GM18873 (cell line): ENCODE measurements at regions not wholly inside any gene's neighbourhood (a gene's known extent, or its start where the extent isn't known, plus 50 kb on each side); places are given as distances from the start of the nearest gene placed in this dataset.

Experiments
- ATAC-seq: cut with Tn5 transposase; IDR thresholded peaks from one replicate; pipeline ENCODE4 v1.9.1; 2021; ENCODE audit warnings: mild to moderate bottlenecking, moderate library complexity, moderate number of reproducible peaks; ENCODE audit not compliant: unreplicated experiment, low FRiP score

DNA sequence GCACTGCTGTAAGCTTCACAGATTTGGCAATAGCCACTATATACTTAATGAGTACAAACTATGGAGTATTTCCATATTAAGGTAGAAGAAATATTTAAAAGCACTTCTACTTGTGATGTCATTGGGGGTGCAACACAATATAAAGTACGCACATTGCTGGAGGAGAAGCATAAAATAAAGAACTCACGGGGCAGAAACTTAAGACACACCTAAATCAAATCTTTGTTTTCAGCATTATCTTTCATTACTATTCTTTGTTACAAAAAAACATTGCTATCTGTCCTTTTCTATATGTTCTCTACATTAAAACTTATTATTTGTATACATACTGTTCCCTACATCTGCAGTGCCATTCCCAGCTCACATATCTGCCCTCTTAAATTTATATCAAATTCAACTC, 93.3 kb upstream of the VPREB1 start:
- no peak for ATAC-seq

DNA sequence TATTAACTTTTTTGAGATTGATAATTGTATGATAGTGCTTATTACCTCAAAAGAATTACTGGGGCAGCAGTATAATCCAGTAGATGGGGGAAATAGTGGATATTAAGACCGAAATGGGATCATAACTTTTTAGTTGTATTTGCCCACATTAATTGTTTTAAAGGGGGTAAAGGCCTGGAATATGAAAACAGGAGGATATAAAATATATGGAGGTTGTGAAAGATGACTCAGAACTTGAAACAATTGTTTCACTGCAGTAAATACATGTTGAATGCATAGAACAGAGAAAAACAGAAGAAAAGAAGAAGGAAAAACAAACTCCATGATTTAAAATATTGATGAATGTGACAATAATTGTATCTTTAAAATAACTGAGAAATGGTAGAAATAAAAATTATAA, 94.1 kb upstream of the VPREB1 start:
- ATAC-seq: no peak

DNA sequence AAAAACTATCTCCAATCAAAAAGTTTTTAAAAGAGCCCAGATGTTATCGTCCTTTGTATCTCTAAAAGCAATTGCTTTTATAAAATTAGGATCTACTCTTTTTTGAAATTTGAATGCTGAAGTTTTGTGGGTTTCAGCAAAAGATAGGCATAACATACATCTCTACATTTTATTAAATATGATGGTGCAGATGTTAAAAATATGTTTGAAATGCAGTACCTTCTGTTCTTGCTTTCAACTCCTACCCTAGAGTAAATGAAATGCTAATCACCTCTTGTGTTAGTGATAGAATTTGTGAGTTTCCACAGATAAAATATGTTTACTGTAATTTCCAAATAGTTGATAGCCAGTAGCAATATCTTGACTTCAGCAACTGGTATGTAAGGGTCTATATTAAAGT, 95.7 kb upstream of the VPREB1 start:
- ATAC-seq: no peak

DNA sequence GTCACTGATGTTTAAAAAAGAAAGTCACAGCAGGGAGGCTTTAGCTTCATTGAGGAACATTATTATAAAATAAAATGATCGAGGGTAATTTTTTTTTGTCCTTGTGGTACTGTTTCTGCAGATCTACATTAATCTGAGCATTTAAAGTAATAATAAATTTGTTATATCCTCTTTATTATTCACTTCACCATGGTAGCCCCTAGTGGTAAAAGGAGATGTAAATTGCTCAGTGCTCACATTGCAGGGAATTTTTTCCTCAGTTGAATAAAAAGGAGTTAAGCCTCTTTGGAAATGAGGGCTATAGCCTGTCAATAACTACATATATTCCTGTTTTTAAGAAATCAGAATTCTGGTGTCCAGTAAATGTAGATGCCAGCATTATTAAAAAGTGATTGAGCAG, 99.7 kb upstream of the VPREB1 start:
- no peak for ATAC-seq

DNA sequence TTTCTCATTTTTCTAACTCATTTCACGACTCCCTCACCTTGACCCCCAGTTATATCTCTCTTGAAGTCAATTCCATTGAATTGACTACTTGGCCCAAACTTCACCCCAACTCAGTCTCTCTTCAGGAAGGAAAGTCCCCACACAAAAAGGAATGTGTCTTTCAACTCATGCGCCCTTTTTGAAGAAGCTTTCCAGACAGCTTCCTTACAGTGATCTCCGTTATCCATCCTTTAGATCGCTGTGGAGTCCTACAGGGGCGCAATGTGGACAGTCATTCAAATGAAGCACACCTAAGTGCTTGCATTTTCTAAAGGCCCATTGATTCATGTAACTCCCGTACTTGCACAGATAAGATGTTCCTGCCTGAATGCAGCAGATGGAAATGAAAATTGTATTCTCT, 101.1 kb upstream of the VPREB1 start:
- ATAC-seq: no peak

DNA sequence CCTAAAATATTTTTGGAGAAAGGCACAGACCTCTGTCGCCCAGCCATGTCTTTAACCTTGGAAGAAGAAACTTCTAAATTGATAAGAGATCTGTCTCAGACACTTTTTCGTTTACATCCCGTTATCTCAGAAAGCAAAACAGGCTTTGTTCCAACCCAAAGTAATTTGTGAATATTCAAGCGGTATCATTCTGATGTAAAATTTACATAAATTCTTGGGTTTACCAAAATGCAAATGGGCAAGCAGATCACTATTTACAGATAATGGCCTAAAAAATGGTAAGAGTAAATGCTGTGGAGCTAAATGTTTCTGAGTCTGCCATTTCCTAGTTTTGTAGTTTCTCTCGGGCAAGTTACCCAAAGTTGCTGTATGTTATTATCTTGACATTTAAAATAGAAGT, 101.9 kb upstream of the VPREB1 start:
- no peak for ATAC-seq

DNA sequence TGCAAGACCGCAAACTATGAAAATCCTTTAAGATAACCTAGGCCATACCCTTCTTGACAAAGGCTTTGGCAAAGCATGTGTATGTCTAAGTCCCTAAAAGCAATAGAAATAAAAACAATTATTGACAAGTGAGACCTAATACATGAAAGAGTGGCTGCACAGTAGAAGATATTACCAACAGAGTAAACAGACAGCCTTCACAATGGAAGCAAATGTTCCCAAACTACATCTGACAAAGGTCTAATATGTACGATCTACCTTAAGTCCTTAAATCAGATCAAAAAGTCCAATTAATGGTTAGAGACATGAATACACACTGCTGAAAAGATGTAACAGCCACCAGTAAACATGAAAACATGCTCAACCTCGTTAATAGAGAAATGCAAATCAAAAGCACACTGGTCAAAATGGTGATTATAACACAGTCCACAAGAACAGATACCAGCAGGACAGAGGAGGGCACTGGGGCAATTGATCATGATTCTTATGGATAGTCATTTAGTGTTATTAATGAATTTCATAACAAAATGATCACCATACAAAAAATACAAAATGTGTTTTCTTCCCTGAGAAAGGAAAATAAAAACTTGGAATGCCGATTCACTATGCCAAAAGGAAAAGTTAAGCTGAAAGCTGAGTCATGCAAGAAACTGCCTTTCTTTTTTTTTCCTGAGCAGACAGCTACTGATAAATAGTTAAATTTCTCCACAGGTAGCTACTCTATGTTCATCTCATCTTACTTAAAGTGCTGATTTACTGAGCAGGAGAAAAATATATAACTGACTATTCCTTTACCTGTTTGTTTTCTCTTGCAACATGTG, 102.6 kb upstream of the VPREB1 start:
- ATAC-seq: no peak

DNA sequence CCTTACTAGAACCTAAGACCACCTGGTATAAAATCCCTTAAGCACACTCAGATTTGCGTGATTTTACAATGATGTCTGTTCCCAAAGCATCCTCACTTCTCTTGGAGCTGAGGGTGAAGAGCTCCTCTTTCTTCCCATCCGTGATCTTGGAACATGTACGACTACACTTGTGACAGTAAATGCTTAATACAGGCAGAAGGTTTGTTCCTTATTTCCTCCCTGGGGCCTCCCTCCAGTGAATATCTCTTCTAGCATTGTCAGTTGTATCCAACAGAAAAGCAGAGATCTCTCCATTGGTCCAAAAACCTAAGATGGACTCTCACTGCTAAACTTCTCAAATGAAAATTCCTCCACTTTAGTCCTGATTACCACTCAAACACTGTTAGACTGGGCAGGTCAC, 103.6 kb upstream of the VPREB1 start:
- ATAC-seq: no peak

DNA sequence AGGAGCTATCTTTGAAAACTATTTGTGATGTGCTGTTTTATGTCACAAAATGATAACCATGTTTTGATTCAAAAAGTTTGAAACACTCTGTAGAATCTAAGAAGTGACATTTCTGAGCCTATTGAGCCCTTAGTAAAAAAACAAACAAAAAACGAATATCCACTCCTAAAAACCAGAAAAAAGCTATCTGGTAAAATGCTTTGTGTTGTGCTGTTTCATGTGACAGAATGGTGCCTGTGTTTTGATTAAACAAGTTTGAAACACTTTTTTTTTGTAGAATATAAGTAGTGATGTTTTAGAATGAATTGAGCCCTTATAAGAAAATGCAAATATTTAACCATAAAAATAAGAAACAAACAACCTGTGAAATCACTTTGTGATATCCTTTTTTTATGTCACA, 105.2 kb upstream of the VPREB1 start:
- ATAC-seq: no peak

DNA sequence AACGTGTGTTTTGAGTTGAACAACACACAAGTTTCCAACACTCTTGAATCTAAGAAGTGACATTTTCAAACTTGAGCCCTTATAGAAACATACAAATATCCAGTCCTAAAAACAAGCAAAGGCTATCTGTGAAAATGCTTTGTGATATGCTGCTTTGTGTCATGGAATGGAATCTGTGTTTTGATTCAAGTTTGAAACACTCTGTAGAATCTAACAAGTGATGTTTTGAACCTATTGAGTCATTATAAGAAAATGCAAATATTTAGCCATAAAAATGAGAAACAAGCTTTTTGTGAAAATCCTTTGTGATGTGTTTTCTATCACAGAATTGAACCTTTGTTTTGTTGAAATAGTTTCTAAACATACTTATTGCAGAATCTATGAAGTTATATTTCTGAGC, 105.7 kb upstream of the VPREB1 start:
- no peak for ATAC-seq

DNA sequence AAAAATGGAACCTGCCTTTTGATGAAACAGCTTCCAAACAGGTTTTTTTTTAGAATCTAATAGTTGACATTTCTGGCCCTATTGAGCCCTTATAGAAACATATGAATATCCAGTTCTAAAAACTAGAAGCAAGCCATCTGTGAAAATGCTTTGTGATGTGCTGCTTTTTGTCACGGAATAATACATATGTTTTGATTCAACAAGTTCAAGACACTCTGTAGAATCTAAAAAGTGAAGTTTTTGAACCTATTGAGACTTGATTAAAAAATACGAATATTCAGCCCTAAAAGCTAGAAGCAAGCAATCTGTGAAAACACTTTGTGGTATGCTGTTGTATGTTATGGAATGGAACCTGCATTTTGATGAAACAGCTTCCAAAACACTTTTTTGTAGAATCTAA, 106.7 kb upstream of the VPREB1 start:
- no peak for ATAC-seq

DNA sequence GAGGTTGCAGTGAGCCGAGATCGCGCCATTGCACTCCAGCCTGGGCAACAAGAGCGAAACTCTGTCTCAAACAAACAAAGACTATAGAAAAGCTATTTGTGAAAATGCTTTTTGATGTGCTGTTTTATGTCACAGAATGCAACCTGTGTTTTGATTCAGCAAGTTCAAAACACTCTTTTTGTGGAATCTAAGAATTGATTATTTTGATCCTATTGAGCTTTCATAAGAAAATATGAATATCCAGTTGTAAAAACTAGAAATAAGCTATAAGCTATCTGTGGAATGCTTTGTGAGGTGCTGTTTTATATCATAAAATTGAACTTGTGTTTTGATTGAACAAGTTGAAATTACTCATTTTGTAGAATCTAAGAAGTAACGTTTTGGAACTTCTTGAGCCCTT, 110.7 kb upstream of the VPREB1 start:
- ATAC-seq: no peak

DNA sequence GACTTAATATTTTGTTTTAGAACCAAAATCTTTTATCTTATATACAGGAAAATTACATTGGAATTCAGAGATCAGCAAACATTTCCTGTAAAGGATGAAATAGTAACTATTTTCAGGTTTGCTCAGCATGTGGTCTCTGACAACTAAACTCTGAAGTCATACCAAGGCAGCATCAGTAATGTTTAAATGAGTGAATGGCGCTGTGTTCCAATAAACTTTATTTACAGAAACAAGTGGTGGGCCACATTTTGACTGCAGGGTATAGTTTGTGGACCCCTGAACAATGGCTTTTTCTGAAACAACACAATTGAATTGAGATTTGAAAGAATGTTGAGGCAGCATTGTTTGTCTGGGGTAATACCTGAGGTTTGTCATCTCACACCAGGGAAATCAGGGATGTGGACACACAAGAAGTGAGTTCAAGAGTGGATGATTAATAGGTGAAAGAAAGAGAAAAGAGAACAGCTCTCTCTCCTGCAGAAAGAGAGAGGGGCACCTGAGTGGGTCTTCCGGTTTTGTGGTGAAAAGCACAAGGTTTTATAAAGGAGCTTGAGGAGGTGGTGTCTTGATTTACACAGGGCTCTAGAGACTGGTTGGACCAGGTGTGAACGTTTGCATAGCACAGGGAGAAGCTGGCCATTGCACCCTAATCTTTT, 113.5 kb upstream of the VPREB1 start:
- ATAC-seq: no peak

DNA sequence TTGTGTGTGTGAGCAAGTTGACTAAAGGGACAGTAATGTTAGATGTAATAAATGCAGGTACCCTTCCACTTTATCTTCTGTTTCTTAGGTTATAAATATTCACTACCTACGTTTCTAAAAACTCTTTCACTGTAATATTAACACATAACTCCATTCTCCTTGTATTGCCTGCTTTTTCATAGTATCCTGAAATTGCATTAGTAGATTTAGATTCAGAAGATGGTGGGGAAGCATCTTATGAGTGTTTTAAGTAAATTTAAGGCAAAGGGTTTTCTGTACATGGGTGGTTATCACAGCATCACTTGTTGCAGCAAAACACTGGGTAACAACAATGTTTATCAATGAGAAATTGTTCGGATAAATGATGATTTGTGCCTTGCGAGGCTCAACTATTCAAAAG, 115.2 kb upstream of the VPREB1 start:
- ATAC-seq: no peak

DNA sequence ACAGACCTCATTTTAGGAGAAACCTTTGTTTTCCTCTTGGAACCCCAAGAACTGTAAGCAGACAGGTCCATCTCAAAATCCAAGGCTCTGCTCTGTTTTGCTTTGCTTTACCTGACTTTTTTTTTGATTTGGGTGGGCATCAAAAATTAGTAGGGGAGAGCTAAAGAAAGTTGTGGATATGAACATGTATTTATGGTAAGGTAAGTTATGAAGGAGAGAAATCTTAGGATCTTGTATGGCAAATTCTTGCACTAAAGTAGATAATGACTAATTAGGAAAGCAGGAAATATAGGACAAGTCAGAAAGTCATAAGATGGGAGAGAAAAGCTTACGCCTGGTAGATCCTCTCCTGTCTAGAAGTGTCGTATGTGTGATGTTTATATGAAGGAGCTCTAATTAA, 116.1 kb upstream of the VPREB1 start:
- no peak for ATAC-seq

DNA sequence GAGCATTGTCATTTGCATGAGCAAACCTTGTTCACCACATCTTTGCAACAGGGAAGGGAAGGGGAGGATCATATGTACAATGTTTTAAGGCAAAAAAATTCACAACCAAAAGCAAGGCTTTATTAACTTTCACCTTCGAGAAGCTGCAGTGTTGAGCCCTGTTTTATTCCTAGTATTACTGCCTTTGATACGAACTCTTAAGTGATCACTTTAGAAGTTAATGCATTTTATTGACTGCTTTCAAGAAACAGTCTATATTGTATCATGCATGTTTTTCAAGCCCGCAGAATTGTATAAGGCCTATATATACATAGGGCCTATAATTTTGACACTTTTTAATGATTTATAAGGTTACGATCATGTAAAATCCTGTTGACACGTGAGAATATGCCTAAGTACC, 117.5 kb upstream of the VPREB1 start:
- no peak for ATAC-seq

DNA sequence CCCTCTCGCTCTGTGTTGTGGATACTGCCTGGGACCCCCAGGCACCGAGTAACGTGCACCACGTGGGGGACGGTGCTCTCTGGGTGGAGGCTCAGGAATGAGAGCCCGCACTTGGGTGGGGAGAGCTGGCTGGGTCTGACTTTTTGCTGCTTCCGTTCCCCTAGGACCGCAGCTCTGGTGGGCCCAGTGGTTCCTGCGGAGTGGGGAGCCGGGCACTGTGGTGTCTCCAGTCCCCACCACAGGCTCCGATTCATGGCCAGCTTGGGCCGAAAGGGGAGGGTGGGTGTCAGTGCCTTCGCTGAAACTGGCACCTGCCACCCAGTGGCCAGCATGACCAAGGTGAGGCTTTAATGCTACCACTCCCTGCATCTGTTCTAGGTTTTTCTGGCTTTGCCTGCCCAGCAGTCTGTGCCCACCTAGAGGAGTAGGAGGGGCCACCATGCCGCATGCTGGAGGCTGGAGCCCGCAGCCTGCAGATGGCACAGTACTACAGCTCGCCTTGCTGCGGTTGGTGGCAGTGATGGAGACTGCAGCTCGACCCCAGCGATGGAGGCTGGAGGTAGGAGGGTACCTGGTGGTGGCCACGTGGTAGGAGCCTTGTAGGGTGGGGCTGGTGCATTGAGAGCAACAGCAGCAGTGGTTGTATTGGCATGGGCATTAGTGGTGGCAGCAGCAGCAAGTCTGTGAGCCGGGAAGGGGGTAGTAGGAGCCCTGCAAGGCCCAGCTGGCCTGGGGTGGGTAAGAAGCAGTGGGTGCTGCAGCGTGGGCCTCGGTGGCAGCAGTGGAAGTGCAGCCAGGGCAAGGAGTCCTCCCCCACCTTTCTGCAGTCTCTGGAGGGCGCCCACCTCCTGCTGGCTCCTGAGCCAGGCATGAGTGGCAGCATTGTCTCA, 118.8 kb upstream of the VPREB1 start:
- ATAC-seq: no peak

DNA sequence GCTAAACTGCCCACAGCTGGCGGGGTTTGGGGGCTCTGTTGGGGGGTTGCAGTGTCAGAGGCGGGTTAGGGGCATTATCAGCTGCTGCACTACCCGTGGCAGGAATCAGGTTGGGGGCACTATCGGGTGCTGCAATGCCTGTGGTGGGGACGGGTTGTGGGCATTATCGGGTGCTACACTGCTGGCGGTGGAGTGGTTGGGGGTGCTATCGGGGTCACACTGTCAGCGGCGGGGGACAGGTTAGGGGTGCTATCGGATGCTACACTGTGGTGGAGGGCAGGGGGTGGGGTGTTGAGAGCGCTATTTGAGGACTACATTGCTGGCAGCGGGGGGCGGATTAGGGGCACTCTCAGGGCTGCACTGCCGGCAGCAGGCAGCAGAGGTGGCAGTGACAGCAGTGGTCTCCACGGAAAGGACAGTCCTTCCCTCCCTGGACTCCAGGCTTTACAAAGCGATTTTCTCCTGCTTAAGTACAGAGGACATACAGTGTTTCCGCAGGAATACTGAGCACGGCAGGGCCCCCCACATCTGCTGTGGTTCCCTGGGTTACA, 119.5 kb upstream of the VPREB1 start:
- ATAC-seq: no peak

DNA sequence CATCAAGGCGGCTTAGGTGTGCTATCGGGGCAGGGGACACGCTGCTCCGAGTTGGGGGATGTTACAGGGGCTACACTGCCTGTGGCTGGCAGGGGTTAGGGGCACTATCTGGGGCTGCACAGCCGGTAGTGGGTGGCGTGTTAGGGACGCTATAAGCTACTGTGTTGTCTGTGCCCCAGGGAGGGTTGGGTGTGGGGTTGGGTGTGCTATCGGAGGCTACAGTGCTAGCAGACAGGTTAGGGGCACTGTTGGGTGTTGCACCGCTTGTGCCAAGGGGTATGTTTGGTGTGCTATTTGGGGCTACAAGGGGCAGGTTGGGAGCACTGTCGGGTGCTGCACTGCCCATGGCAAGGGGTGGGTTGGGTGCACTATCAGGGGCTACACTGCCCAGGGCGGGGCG, 120.2 kb upstream of the VPREB1 start:
- no peak for ATAC-seq

DNA sequence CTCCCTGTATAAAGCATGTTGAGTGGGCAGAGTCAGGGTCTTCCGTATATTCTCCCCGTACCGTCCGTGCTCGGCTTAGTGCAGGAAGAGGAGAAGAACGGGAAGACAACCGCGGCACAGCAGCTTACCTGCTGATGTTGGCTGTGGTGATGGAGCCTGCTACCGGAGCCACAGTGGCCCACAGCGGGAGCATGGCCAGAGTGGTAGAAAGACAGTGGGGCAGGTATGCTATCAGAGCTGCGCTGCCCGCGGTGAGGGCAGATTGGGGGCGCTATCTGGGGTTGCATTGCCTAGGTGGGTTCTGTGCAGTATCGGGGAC, 120.7 kb upstream of the VPREB1 start:
- ATAC-seq: no peak
